ENCODE measurements at regions not wholly inside any gene's neighbourhood (a gene's known extent, or its start where the extent isn't known, plus 50 kb on each side); places are given as distances from the start of the nearest gene placed in this dataset.
"Not testable (repeated sequence)": the region's sequence is repeated elsewhere in the genome, so short reads cannot be mapped to it uniquely, and the experiment has no call there.

GRCh38 chr2:176577054-176577453 lies 307.8 kb downstream of the MTX2 start:
- Histone ChIP-seq H3K27me3 (no peaks in the 10 kb centered on the region), H3K4me3 (no peak overlapping the region), H3K4me1 (no peaks in the 10 kb centered on the region), H3K36me3 (no peaks in the 10 kb centered on the region), H3K9me3 (no peaks in the 10 kb centered on the region), H3K27ac (no peak overlapping the region)
- DNase-seq: no peak
- no peak for TF ChIP-seq POLR2A (IDR thresholded peaks at IDR 0.05)
- TF ChIP-seq CTCF (IDR thresholded peaks at IDR 0.05): no peak

- DNase-seq, H3K27ac ChIP-seq, H3K36me3 ChIP-seq, H3K4me3 ChIP-seq, H3K4me1 ChIP-seq, H3K27me3 ChIP-seq, H3K9me3 ChIP-seq: not testable (repeated sequence)
Observed at GRCh38 chr2:176578292-176578691, 309.1 kb downstream of the MTX2 start.

GRCh38 chr2:176579608-176580007 lies 310.4 kb downstream of the MTX2 start:
- H3K4me1 ChIP-seq: no peaks in the 10 kb centered on the region
- no peaks in the 10 kb centered on the region for H3K9me3 ChIP-seq
- no peak for DNase-seq
- TF ChIP-seq CTCF (IDR thresholded peaks at IDR 0.05) (no peak), POLR2A (IDR thresholded peaks at IDR 0.05) (no peak)
- H3K27ac ChIP-seq: no peak overlapping the region
- no peaks in the 10 kb centered on the region for H3K27me3 ChIP-seq
- no peaks in the 10 kb centered on the region for H3K36me3 ChIP-seq
- H3K4me3 ChIP-seq: no peak overlapping the region

GRCh38 chr2:176581557-176582165 lies 312.4 kb downstream of the MTX2 start:
- H3K36me3 ChIP-seq: no peaks in the 10 kb centered on the region
- no peak for TF ChIP-seq CTCF (IDR thresholded peaks at IDR 0.05)
- no peak for TF ChIP-seq POLR2A (IDR thresholded peaks at IDR 0.05)
- no peak for DNase-seq
- H3K27me3 ChIP-seq: no peaks in the 10 kb centered on the region
- H3K4me1 ChIP-seq: no peaks in the 10 kb centered on the region
- no peak overlapping the region for H3K27ac ChIP-seq
- H3K4me3 ChIP-seq: no peak overlapping the region
- no peaks in the 10 kb centered on the region for H3K9me3 ChIP-seq

- Histone ChIP-seq H3K4me1 (no peaks in the 10 kb centered on the region), H3K36me3 (no peaks in the 10 kb centered on the region), H3K27me3 (no peaks in the 10 kb centered on the region), H3K4me3 (no peak overlapping the region), H3K9me3 (no peaks in the 10 kb centered on the region), H3K27ac (no peak overlapping the region)
- DNase-seq: no peak
- TF ChIP-seq CTCF (IDR thresholded peaks at IDR 0.05) (no peak), POLR2A (IDR thresholded peaks at IDR 0.05) (no peak)
Observed at GRCh38 chr2:176582176-176582575, 312.9 kb downstream of the MTX2 start.

GRCh38 chr2:176582990-176583481 lies 313.8 kb downstream of the MTX2 start:
- Histone ChIP-seq H3K4me3 (no peak overlapping the region), H3K36me3 (no peaks in the 10 kb centered on the region), H3K27me3 (no peaks in the 10 kb centered on the region), H3K9me3 (no peaks in the 10 kb centered on the region), H3K4me1 (no peaks in the 10 kb centered on the region), H3K27ac (no peak overlapping the region)
- TF ChIP-seq POLR2A (IDR thresholded peaks at IDR 0.05) (no peak), CTCF (IDR thresholded peaks at IDR 0.05) (no peak)
- DNase-seq: no peak

Measured in Peyer's patch (tissue), 4 donors.